HuH-7.5 (cell line): ENCODE measurements at regions not wholly inside any gene's neighbourhood (a gene's known extent, or its start where the extent isn't known, plus 50 kb on each side); places are given as distances from the start of the nearest gene placed in this dataset.

Experiments used
- DNase-seq: peaks from one replicate; pipeline ENCODE4 v3.0.0; 2011; ENCODE audit warnings: low spot score

- no peak for DNase-seq
Measured at GRCh38 chr6:14720411-14721102, 525.3 kb upstream of the JARID2 start.

GRCh38 chr6:14721103-14721758 is 524.6 kb upstream of the JARID2 start:
- no peak for DNase-seq

- no peak for DNase-seq
Measured at GRCh38 chr6:14722001-14722562, 523.8 kb upstream of the JARID2 start.

- DNase-seq, result no peak
Measured at GRCh38 chr6:14722704-14723103, 523.2 kb upstream of the JARID2 start.

- no peak for DNase-seq
Measured at GRCh38 chr6:14723535-14724086, 522.3 kb upstream of the JARID2 start.

DNA sequence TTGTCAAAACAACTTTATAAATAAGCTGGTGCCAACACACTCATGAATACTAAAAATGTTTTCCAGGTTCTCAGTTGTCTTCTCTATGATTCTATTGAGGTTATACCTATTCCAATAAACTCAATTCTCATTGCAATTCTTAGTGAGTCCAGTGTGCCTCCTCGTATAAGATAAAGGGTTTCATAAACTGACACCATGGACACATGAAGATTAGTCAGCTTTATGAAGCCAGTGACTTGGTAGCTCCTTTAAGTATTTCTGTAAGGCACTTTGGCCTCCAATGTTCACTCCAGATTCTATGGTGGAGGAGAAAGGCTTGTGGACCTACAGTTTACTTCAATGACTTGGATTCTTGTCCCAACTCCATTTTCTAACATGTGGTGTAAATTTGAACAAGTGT is 521.3 kb upstream of the JARID2 start:
- no peak for DNase-seq

GRCh38 chr6:14726816-14727493 is 518.9 kb upstream of the JARID2 start:
- no peak for DNase-seq

DNA sequence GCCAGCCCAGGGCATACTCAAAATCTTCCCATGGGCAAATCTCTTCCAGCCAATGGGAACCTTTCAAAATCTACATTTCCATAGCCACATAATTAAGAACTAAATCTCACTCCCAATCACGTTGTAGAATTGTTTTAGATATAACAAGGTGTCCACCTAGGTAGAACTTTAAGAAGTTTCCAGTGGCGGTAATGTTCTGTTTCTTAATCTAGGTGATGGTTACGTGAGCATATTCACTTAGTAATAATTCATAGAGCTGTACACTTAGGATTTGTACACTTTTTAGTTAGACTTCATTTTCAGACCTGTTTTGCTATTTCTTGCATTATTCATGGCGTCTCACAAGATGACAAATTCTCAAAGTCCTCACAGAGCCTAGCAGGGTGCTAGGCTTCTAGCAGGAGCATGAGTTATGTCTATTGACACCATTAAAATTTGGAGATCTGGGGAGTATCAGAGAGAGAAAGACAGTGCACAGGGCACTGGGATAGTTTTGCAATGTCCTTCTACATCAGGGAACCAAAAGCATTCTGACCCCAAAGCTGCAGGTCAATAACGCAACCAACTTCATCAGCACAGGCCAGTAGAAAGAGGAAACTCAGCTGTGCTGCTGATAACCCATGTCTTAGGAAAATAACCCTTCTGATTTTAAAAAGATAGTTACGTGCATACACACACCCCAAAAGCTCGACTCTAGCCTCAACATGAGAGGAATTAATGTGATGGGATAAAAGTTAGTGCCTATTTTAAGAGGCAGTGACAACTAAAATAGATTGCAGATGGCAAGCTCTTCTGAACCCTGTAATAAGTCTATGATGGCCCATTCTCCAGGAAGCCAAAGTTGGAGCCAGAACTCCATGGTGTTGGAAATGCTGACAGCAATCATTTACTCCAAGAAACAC is 518.1 kb upstream of the JARID2 start:
- DNase-seq, result no peak

DNA sequence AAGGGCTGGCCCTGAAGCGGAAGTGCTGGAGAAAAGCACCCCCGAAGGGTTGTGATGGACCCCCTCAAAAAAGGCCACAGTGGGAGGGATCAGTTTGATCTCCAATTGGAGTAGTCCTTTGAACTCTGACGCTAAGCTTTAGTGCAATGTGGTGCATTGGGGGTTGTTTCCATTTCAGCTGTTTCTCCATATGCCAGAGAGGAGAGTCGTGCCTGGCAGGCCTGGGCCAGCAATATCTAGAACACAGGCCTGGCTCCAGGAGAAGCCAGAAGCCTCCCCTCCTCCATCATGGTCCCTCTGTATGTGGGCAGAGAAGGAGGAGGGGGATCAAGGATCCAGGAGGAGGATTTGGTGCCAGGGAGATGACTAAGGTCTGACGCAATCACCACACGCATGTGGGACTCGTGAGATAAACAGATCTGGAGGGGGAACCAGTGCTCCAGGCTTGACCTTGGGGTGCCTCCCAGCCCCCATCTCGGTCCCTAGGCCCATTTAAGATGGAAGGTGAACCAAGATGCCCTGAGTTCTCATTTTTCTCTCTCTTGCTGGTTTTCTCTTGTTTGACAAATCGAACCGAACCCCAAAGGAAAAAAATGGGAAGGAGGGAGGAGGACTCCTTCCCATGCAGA is 517.4 kb upstream of the JARID2 start:
- no peak for DNase-seq

DNA sequence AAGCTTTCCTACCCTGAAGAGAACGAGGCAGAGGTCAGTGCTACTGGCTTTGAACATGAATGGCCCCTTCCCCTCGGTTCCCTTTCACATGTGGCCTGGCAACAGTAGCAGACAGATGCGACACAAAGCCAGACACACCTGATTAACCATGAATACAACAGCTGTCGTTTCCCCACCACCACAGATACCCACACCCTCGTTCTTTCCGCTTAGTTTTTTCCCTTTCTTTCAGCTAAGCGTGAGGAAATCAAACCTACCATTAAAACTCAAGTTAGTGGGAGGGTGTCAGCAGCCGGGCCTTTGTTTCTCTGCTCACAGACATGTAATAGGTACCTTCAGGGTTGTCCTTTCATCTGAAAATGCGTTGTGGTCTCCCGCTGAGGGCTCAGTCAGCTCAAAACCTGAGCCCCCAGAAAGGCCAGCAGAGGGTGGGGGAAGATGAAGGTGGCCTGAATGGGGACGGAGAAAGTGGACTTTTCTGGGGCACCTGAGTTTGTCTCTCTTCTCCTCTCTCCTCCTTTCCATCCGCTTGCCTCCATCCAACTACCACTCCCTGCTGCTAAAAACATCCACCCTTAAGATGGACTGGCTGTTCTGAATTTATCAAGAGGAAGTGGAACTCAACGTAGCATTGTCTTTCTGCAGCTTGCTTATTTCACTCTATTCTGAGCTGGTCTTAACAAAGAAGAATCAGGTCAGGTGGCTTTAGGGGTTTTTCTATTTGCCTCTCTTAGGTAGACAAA is 516.6 kb upstream of the JARID2 start:
- DNase-seq, result no peak

- DNase-seq, result no peak
Measured at GRCh38 chr6:14730654-14731053, 515.2 kb upstream of the JARID2 start.

DNA sequence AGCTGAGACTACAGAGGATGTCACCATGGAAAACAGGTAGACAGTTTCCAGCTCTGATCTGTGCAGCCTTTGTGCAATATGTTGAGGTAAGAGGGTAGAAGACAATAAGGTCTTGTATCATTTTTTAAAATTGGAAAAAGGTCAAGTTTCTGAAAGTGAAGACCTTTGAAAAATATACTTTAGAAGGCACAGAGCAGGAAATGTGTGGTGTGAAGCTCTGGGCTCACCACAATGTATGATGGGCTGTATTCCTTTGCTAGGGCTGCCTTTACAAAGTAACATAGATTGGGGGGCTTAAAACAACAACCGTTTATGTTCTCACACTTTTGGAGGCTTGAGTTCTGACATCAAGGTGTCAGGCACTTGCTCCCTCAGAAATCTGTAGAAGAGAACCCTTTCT is 514.3 kb upstream of the JARID2 start:
- DNase-seq, result no peak

DNA sequence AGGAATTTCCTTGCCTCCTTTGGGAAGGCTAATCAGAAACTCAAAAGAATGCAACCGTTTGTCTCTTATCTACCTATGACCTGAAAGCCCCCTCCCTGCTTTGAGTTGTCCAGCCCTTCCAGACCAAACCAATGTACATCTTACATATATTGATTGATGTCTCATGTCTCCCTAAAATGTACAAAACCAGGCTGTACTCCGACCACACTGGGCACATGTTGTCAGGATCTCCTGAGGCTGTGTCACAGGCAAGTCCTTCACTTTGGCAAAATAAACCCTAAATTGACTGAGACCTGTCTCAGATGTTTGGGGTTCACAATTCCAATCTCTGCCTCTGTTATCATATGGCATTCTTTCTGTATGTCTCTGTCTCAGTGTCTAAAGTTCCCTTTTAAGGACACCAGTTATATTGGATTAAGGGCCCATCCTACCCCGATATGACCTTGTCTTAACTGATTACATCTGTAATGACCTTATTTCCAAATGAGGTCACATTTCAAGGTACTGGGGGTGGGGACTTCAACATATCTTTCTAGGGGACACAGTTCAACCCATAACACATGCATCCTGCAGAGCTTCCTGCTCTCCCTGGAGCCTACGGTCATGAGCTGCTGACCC is 513.5 kb upstream of the JARID2 start:
- DNase-seq, result no peak

- no peak for DNase-seq
Measured at GRCh38 chr6:14732844-14733757, 512.8 kb upstream of the JARID2 start.

DNA sequence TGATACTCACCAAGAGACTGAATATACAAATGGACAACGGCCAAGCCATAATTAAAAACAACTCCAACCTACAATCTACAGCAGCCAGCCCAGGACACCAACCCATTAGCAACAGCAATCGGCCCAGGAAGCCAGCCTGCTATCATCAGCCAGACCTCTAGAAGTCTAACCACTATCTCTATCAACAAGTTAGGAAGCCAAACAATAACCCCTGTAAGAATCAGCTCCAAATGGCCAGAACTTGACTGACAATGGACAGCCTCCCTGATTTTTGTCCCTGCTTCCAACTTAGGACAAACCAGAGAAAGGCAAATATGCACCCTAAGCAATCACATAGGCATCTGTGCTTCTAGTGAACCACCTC is 511.8 kb upstream of the JARID2 start:
- no peak for DNase-seq

- DNase-seq, result no peak
Measured at GRCh38 chr6:14734416-14735340, 511.2 kb upstream of the JARID2 start.

DNA sequence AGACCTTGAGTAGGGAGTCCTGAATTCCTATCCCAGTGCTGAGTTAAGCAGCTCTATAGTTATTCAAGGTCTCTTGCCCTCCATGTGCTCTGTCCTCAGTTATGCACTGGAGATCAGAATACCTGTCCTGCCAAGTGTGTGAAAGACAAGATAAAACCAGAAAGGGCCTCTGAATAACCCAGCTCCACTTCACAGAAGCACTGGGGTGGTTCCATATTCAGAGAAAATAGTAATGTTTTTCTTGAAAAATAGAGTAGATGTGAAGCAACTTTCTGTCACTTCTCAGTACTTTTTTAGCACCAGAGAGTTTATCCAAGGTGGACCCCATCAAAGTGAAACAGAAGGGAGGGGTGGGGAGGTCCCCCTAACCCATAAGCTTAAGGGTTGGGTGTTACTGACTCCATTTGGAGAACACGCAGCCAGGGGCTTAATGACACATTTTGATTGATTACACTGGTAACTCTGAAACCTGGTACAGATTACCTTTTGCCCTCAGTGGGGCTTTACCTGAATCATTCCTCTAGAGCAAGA is 509.8 kb upstream of the JARID2 start:
- DNase-seq, result no peak

- DNase-seq, result no peak
Measured at GRCh38 chr6:14736554-14736953, 509.3 kb upstream of the JARID2 start.
